GM13977 (cell line): ENCODE measurements at regions not wholly inside any gene's neighbourhood (a gene's known extent, or its start where the extent isn't known, plus 50 kb on each side); places are given as distances from the start of the nearest gene placed in this dataset.

Source experiments
- DNase-seq: peaks from one replicate; pipeline ENCODE4 v3.0.0; 2012; ENCODE audit warnings: low spot score
- in situ Hi-C: fragments of 300-500 bp; cut with MboI; formaldehyde crosslinking; loops from one replicate; pipeline ENCODE4 v1.12.0; 2022; ENCODE audit warnings: low sequenced_read_pairs, low pct_unique_long_range_greater_than_20kb, mixed read lengths, inconsistent platforms; ENCODE audit not compliant: unreplicated experiment
- TF ChIP-seq, protein P1 (sequence below): IDR thresholded peaks from 2 replicates; pipeline ENCODE4 v1.5.1; 2012; ENCODE audit warnings: mild to moderate bottlenecking, control low read depth; ENCODE audit not compliant: insufficient read depth; ENCODE audit errors: extremely low read depth, missing control alignments

DNA sequence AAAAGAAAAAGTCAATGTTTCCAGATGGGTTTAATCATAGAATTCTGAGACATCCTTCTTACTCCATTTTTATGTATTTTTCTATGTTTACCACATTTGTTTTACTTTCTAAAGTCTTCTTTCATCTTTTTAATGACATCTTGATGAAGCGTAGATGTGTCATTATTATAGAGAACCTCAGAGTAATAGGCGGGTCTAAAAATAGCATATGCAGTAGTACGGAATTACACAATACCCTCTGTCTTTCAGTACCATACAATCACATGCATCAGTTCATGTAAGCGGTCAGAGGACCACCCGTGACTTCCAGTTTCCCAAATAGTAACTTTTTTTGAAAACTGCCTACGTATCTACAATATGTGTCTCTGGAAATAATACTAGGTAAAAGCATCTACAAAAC, 224.0 kb downstream of the PLOD2 start:
- no peak for DNase-seq
- in situ Hi-C loops, result no loop called here
- TF ChIP-seq, protein P1, sequence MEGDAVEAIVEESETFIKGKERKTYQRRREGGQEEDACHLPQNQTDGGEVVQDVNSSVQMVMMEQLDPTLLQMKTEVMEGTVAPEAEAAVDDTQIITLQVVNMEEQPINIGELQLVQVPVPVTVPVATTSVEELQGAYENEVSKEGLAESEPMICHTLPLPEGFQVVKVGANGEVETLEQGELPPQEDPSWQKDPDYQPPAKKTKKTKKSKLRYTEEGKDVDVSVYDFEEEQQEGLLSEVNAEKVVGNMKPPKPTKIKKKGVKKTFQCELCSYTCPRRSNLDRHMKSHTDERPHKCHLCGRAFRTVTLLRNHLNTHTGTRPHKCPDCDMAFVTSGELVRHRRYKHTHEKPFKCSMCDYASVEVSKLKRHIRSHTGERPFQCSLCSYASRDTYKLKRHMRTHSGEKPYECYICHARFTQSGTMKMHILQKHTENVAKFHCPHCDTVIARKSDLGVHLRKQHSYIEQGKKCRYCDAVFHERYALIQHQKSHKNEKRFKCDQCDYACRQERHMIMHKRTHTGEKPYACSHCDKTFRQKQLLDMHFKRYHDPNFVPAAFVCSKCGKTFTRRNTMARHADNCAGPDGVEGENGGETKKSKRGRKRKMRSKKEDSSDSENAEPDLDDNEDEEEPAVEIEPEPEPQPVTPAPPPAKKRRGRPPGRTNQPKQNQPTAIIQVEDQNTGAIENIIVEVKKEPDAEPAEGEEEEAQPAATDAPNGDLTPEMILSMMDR, result no peak

DNA sequence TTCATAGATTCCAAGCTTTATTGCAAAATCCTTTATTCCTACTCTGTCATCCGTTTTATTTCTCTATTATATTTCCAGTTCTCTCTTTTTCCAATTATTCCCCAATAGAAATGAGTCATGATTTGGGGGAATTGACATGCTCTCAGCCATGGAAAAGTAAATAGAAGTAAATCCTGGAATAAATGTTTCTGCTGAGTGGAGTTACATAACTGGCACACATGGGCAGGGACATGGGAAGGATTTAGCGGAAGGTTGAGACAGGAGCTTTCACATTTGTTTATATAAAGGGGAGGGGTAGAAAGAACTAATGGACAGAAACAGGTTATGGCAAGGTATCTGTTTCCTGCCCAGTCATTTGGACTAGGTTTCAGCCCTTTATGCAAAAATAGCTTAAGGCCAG, 221.6 kb downstream of the PLOD2 start:
- TF ChIP-seq, protein P1, result no peak
- DNase-seq, result no peak
- in situ Hi-C loops, result no loop called here

DNA sequence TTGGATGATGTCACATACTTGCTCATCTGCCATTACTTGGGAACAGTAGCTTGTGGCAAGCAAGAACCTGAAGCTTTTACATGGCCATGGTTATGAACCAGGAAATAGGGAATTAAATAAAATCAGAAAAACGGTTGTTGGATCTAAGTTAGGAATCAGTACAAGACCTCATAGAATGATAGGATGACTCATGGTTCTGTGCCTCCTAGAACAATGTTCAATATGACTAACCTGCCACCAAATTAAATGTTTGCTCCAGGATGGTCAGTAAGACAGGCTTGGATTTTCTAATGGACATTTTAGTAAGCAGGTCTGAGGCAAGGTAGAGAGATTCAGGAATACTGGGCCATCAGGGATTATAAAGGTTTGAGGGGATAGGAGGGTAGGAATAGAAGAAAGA, 218.9 kb downstream of the PLOD2 start:
- TF ChIP-seq, protein P1, result no peak
- in situ Hi-C loops, result no loop called here
- DNase-seq, result no peak

DNA sequence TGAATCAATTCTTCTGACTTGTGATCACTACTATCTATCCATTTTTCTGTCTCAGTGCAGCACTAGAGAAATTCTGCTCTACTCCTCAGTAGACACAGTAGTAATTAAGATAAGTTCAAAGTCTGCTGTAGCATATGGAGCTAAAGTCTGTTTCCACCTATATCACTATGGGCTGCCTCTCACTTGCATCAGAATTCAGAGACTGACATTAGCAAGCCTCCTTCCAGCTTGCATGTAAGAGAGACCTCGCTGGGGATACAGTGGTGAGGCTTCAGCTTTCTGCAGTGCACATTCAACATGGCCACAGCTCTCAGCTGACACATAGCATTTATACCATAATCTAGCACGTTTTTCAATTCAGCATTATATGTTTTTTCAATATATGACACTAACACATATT, 217.0 kb downstream of the PLOD2 start:
- TF ChIP-seq, protein P1, result no peak
- DNase-seq, result no peak
- in situ Hi-C loops, result no loop called here

DNA sequence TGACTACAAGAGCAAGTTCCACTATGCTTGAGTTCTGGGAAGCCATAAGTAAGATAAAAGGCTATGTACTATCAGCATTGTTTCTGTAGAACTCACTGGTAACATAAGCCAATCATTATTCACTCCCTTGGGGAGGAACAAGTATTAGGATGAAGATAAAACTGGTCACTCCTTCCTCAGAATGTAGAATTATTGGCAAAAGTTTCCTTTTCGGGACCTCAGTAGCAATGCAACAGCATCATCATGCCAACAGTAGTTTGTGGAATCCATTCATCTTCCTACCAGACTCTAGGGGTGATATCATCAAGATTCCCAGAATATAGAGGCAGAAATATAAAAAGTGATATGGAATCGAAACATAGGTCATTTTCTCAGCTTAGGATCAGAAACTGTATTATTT, 209.5 kb downstream of the PLOD2 start:
- in situ Hi-C loops, result no loop called here
- TF ChIP-seq, protein P1, result no peak
- no peak for DNase-seq

DNA sequence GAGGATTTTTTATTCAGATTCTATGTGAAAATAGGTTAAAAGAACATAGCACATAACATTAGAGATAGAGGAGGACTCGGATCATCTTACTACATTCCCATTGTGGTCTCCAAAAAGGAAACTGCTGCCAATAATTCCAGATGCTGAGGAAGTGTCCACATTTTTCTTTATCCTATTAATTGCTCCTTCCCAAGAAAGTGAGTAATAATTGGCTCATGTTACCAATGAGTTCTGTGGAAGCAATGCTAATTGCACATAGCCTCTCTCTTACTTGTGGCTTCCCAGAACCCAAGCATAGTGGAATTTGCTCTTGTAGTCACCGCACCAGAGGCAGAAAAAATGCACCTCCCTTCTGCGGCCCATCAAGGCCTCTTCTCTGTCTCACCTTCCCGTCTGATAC, 208.4 kb downstream of the PLOD2 start:
- no peak for DNase-seq
- TF ChIP-seq, protein P1, result no peak
- in situ Hi-C loops, result no loop called here

DNA sequence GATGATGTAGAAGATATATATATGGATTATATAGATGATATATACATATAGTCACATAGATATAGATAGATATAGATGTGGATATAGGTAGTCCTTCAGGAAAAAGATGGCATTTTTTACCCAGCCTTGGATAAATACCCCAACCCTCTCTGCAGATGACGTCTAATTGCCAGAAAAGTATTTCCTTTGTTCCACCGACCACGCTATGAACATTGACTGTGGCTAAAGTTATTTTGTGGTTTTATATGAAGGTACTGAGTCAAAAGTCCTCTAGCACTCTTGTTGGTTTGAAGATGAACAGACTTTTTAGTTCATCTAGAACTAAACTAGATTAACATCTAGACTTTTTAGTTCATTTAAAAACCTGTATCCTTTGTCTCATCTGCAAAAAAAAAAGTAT, 207.7 kb downstream of the PLOD2 start:
- in situ Hi-C loops, result no loop called here
- no peak for DNase-seq

More for the DNA sequence above, 207.7 kb downstream of the PLOD2 start:
- TF ChIP-seq, protein P1, result no peak
